Stomach (tissue), 4 donors: ENCODE measurements at regions not wholly inside any gene's neighbourhood (a gene's known extent, or its start where the extent isn't known, plus 50 kb on each side); places are given as distances from the start of the nearest gene placed in this dataset.

ENCODE experiments used
- CTCF ChIP-seq, 7 experiments: fragments of 450-650 bp in 4 of 7; fragments of 200-600 bp in 3 of 7; sonication (generic) in 3 of 7; IDR thresholded peaks; one replicate each; pipeline ENCODE4 v1.5.1; 2016 to 2019; ENCODE audit warnings: antibody characterized with exemption in 7 of 7, control low read depth in 2 of 7, mild to moderate bottlenecking in 1 of 7
- EP300 ChIP-seq: sonication (generic); formaldehyde crosslinking; IDR thresholded peaks from one replicate; pipeline ENCODE4 v1.6.1; 2017; ENCODE audit warnings: antibody characterized with exemption
- POLR2AphosphoS5 ChIP-seq, 3 donors: sonication (generic); formaldehyde crosslinking; IDR thresholded peaks; one replicate each; pipeline ENCODE4 v1.6.1; 2016; ENCODE audit warnings: antibody characterized with exemption in 3 of 3

- TF ChIP-seq CTCF (IDR thresholded peaks at IDR 0.05), result no peak
- TF ChIP-seq EP300, result no peak
- no peak for TF ChIP-seq POLR2AphosphoS5 (IDR thresholded peaks at IDR 0.05)
Observed at GRCh38 chr12:38538319-38538718, 221.7 kb downstream of the ALG10B start.
